Bone marrow (tissue), 2 donors: ENCODE measurements at regions not wholly inside any gene's neighbourhood (a gene's known extent, or its start where the extent isn't known, plus 50 kb on each side); places are given as distances from the start of the nearest gene placed in this dataset.
A peak's percentile ranks its signal among the peaks of the same experiment; 100 is the strongest.

Experiments
- DNase-seq, 2 donors: peaks; one replicate each; lab custom pipeline; 2025; lab: John Stamatoyannopoulos, UW

GRCh38 chrX:69027181-69028005 is 137.9 kb downstream of the PJA1 start:
- no peak for DNase-seq

- DNase-seq, result no peak
Measured at GRCh38 chrX:69025802-69026301, 139.4 kb downstream of the PJA1 start.

GRCh38 chrX:69024931-69025330 is 140.3 kb downstream of the PJA1 start:
- no peak for DNase-seq

- DNase-seq, result no peak
Measured at GRCh38 chrX:69024161-69024736, 141.0 kb downstream of the PJA1 start.

- DNase-seq, result no peak
Measured at GRCh38 chrX:69022430-69022829, 142.8 kb downstream of the PJA1 start.

- DNase-seq, result no peak
Measured at GRCh38 chrX:69021141-69021960, 143.9 kb downstream of the PJA1 start.

- DNase-seq, result no peak
Measured at GRCh38 chrX:69020316-69020715, 144.9 kb downstream of the PJA1 start.

GRCh38 chrX:69019073-69019890 is 146.0 kb downstream of the PJA1 start:
- no peak for DNase-seq

GRCh38 chrX:69018416-69019072 is 146.7 kb downstream of the PJA1 start:
- no peak for DNase-seq

- DNase-seq, result no peak
Measured at GRCh38 chrX:69016293-69016941, 148.8 kb downstream of the PJA1 start.

- DNase-seq, result no peak
Measured at GRCh38 chrX:69015564-69016292, 149.5 kb downstream of the PJA1 start.

GRCh38 chrX:69015156-69015555 is 150.1 kb downstream of the PJA1 start:
- DNase-seq, result no peak

- no peak for DNase-seq
Measured at GRCh38 chrX:69014200-69014599, 151.1 kb downstream of the PJA1 start.

GRCh38 chrX:69010339-69010738 is 154.9 kb downstream of the PJA1 start:
- DNase-seq, result no peak

- DNase-seq, result peak in 1 of 2 donors; percentile 69
Measured at GRCh38 chrX:69000877-69001276, 164.4 kb downstream of the PJA1 start.

GRCh38 chrX:68999931-69000330 is 165.3 kb downstream of the PJA1 start:
- no peak for DNase-seq

GRCh38 chrX:68999356-68999755 is 165.9 kb downstream of the PJA1 start:
- no peak for DNase-seq

- no peak for DNase-seq
Measured at GRCh38 chrX:68998716-68999115, 166.5 kb downstream of the PJA1 start.

GRCh38 chrX:68997911-68998310 is 167.3 kb downstream of the PJA1 start:
- no peak for DNase-seq

- DNase-seq, result no peak
Measured at GRCh38 chrX:68997511-68997910, 167.7 kb downstream of the PJA1 start.
